A549 (cell line): ENCODE measurements at regions not wholly inside any gene's neighbourhood (a gene's known extent, or its start where the extent isn't known, plus 50 kb on each side); places are given as distances from the start of the nearest gene placed in this dataset.

Experiments
- ATAC-seq, 2 experiments: fragments of 200-7000 bp in 1 of 2; fragments of >200 bp in 1 of 2; cut with Nextera tagmentation in 1 of 2; cut with Tn5 transposase in 1 of 2; 3 replicates each; pipeline versions ENCODE4 v1.8.0 to v1.9.1; 2018 to 2020; ENCODE audit warnings: mild to moderate bottlenecking in 1 of 2, moderate library complexity in 1 of 2
- CTCF ChIA-PET: fragments of 300-600 bp; sonication (Branson Sonifier 250); formaldehyde crosslinking; extraction: SDS; loops from one replicate; lab custom pipeline; 2021; ENCODE audit warnings: antibody characterized with exemption, inconsistent platforms; lab: Yijun Ruan, JAX
- POLR2A ChIA-PET: fragments of 350-600 bp; formaldehyde crosslinking; extraction: SDS; loops from one replicate; lab custom pipeline; 2021; ENCODE audit warnings: antibody characterized with exemption, inconsistent platforms; lab: Yijun Ruan, JAX
- DNase-seq, 2 experiments: peaks; one replicate each; pipeline versions ENCODE4 v3.0.0 to v3.0.0-alpha.2; 2011 to 2016; ENCODE audit warnings: low read depth in 1 of 2, low spot score in 1 of 2
- FAIRE-seq: peaks from 2 replicates; lab custom pipeline; 2011; peaks lifted over from hg19 to GRCh38; lab: Jason Lieb, UNC
- H3K27ac ChIP-seq, 2 experiments: fragments of >200 bp; sonication (Bioruptor Twin); formaldehyde crosslinking; 3 replicates each; pipeline ENCODE4 v1.5.1; 2016 to 2017
- H3K4me1 ChIP-seq: fragments of >200 bp; sonication (Bioruptor Twin); formaldehyde crosslinking; 3 replicates; pipeline ENCODE4 v1.6.1; 2016
- H3K4me2 ChIP-seq: fragments of >200 bp; sonication (Bioruptor Twin); formaldehyde crosslinking; 3 replicates; pipeline ENCODE4 v1.6.1; 2016
- H3K4me3 ChIP-seq: fragments of >200 bp; sonication (Bioruptor Twin); formaldehyde crosslinking; 3 replicates; pipeline ENCODE4 v1.5.1; 2016
- H3K9me3 ChIP-seq: fragments of >200 bp; sonication (Bioruptor Twin); formaldehyde crosslinking; 3 replicates; pipeline ENCODE4 v1.6.1; 2016
- BHLHE40 ChIP-seq: IDR thresholded peaks from 2 replicates; pipeline ENCODE4 v1.6.1; 2012; ENCODE audit warnings: low read depth, low read length, inconsistent platforms
- CBX8 ChIP-seq: fragments of 200-600 bp; sonication (generic); IDR thresholded peaks from 2 replicates; pipeline ENCODE4 v1.6.1; 2016
- CHD4 ChIP-seq: fragments of 200-600 bp; sonication (generic); IDR thresholded peaks from 2 replicates; pipeline ENCODE4 v1.6.1; 2016; ENCODE audit warnings: antibody characterized with exemption, mild to moderate bottlenecking, borderline replicate concordance
- EHMT2 ChIP-seq: fragments of 200-600 bp; sonication (generic); IDR thresholded peaks from 2 replicates; pipeline ENCODE4 v1.6.1; 2016; ENCODE audit warnings: antibody characterized with exemption, low read depth, mild to moderate bottlenecking, moderate library complexity
- FOSB ChIP-seq: fragments of 250-450 bp; sonication (Bioruptor Pico); IDR thresholded peaks from 2 replicates; pipeline ENCODE4 v1.5.0; 2020; ENCODE audit warnings: mild to moderate bottlenecking, moderate library complexity
- GATA3 ChIP-seq: IDR thresholded peaks from 2 replicates; pipeline ENCODE4 v1.6.1; 2012; ENCODE audit warnings: borderline replicate concordance
- HMGXB4 ChIP-seq: fragments of 250-450 bp; sonication (Bioruptor Pico); IDR thresholded peaks from 2 replicates; pipeline ENCODE4 v1.5.0; 2021; ENCODE audit warnings: mild to moderate bottlenecking, moderate library complexity, borderline replicate concordance
- JUN ChIP-seq, 2 experiments: fragments of >200 bp; sonication (Bioruptor Twin); formaldehyde crosslinking; IDR thresholded peaks; 2 replicates in 1 of 2; 3 replicates in 1 of 2; pipeline ENCODE4 v1.6.1; 2016 to 2017
- NPAS2 ChIP-seq: fragments of 250-450 bp; sonication (Bioruptor Pico); IDR thresholded peaks from 2 replicates; pipeline ENCODE4 v1.8.0; 2022; ENCODE audit warnings: mild to moderate bottlenecking, moderate library complexity, borderline replicate concordance
- POLR2AphosphoS2 ChIP-seq: conservative IDR thresholded peaks from 2 replicates; pipeline ENCODE4 v1.6.1; 2012; ENCODE audit warnings: low read length, improper control_type of control experiment, inconsistent platforms
- RAD21 ChIP-seq, 2 experiments: fragments of >200 bp in 1 of 2; sonication (Bioruptor Twin) in 1 of 2; formaldehyde crosslinking in 1 of 2; IDR thresholded peaks in 1 of 2; conservative IDR thresholded peaks in 1 of 2; 2 replicates in 1 of 2; 3 replicates in 1 of 2; pipeline ENCODE4 v1.6.1; 2012 to 2018; ENCODE audit warnings: inconsistent platforms in 1 of 2
- RARB ChIP-seq: fragments of 250-450 bp; sonication (Bioruptor Pico); IDR thresholded peaks from 2 replicates; pipeline ENCODE4 v1.8.0; 2021; ENCODE audit warnings: mild to moderate bottlenecking, moderate library complexity
- RCOR1 ChIP-seq: fragments of 150-350 bp; IDR thresholded peaks from 2 replicates; pipeline ENCODE4 v1.6.1; 2014; ENCODE audit warnings: antibody characterized with exemption, low read length, low read depth
- RNF2 ChIP-seq: fragments of 200-600 bp; sonication (generic); IDR thresholded peaks from 2 replicates; pipeline ENCODE4 v1.6.1; 2016; ENCODE audit warnings: low read depth, mild to moderate bottlenecking, antibody characterized with exemption, moderate library complexity, borderline replicate concordance
- SMC3 ChIP-seq: fragments of >200 bp; sonication (Bioruptor Twin); formaldehyde crosslinking; IDR thresholded peaks from 3 replicates; pipeline ENCODE4 v1.6.1; 2018; ENCODE audit warnings: inconsistent platforms
- USF2 ChIP-seq: fragments of 450-650 bp; IDR thresholded peaks from 2 replicates; pipeline ENCODE4 v1.6.1; 2014; ENCODE audit warnings: antibody characterized with exemption
- ZC3H11A ChIP-seq: fragments of 450-650 bp; IDR thresholded peaks from 2 replicates; pipeline ENCODE4 v1.6.1; 2014; ENCODE audit warnings: antibody characterized with exemption, mild to moderate bottlenecking
- ZFP36 ChIP-seq: fragments of 450-650 bp; IDR thresholded peaks from 2 replicates; pipeline ENCODE4 v1.6.1; 2014; ENCODE audit warnings: borderline replicate concordance; ENCODE audit not compliant: partially characterized antibody
- ZNF302 ChIP-seq: fragments of 250-450 bp; sonication (Bioruptor Pico); IDR thresholded peaks from 2 replicates; pipeline ENCODE4 v1.9.0; 2021; ENCODE audit warnings: inconsistent platforms, mild to moderate bottlenecking, moderate library complexity
- ZSCAN20 ChIP-seq: fragments of 250-450 bp; sonication (Bioruptor Pico); IDR thresholded peaks from 2 replicates; pipeline ENCODE4 v1.8.0; 2022; ENCODE audit warnings: mild to moderate bottlenecking, moderate library complexity
- WGBS: methylation state at CpG from one replicate; pipeline ENCODE4 v1.1.6; 2017; ENCODE audit errors: missing lambda C conversion rate; 5-methylcytosine and 5-hydroxymethylcytosine counted together
- TF ChIP-seq, protein P1 (sequence below): fragments of >200 bp; sonication (Bioruptor Twin); formaldehyde crosslinking; IDR thresholded peaks from 2 replicates; pipeline ENCODE4 v1.6.1; 2016

- no peak for TF ChIP-seq RARB (CRISPR knock-in tag)
Measured at GRCh38 chr13:112236016-112236415, 140.1 kb upstream of the SPACA7 start (continued).

- CTCF ChIA-PET = no interaction called here
- 25% methylated on average over 8 of the region's 11 CpGs for WGBS
Measured at GRCh38 chr13:112236539-112237197, 139.5 kb upstream of the SPACA7 start.

GRCh38 chr13:112238436-112238995 is 137.6 kb upstream of the SPACA7 start:
- Histone ChIP-seq H3K9me3 (no peaks in the 10 kb centered on the region), H3K27ac (no peak overlapping the region), H3K4me2 (no peak overlapping the region), H3K4me3 (no peak overlapping the region), H3K4me1 (no peaks in the 10 kb centered on the region)
- CTCF ChIA-PET = no interaction called here
- FAIRE-seq (no peak), DNase-seq (no peak), ATAC-seq (no peak)
- TF ChIP-seq, protein P1, sequence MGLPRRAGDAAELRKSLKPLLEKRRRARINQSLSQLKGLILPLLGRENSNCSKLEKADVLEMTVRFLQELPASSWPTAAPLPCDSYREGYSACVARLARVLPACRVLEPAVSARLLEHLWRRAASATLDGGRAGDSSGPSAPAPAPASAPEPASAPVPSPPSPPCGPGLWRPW = no peak
- TF ChIP-seq SMC3 = no peak
- TF ChIP-seq CBX8 = no peak
- 20% methylated on average over 2 of the region's 18 CpGs for WGBS
- POLR2A ChIA-PET = no interaction called here

More at GRCh38 chr13:112236539-112237197, 139.5 kb upstream of the SPACA7 start:
- DNase-seq (no peak), ATAC-seq (no peak), FAIRE-seq (no peak)
- H3K27ac ChIP-seq = no peak overlapping the region
- no peak for TF ChIP-seq BHLHE40
- TF ChIP-seq NPAS2 (CRISPR knock-in tag) = no peak
- TF ChIP-seq EHMT2 = no peak
- no peak for TF ChIP-seq RNF2
- TF ChIP-seq JUN (IDR thresholded peaks at IDR 0.05) = no peak
- TF ChIP-seq CHD4 = no peak
- TF ChIP-seq RARB (CRISPR knock-in tag) = no peak
- H3K4me1 ChIP-seq = no peaks in the 10 kb centered on the region
- no peak overlapping the region for H3K4me3 ChIP-seq
- H3K9me3 ChIP-seq = no peaks in the 10 kb centered on the region
- POLR2A ChIA-PET = no interaction called here
- no peak overlapping the region for H3K4me2 ChIP-seq

- TF ChIP-seq USF2 = no peak
- TF ChIP-seq FOSB (CRISPR knock-in tag) = no peak
- TF ChIP-seq HMGXB4 = no peak
- TF ChIP-seq EHMT2 = no peak
- H3K4me3 ChIP-seq = no peak overlapping the region
- H3K27ac ChIP-seq = no peak overlapping the region
- 12% methylated on average over 1 of the region's 6 CpGs for WGBS
- no peak for ATAC-seq
- no peak overlapping the region for H3K4me2 ChIP-seq
- DNase-seq = no peak
- H3K9me3 ChIP-seq = no peaks in the 10 kb centered on the region
- no peaks in the 10 kb centered on the region for H3K4me1 ChIP-seq
- no peak for FAIRE-seq
- CTCF ChIA-PET = no interaction called here
- POLR2A ChIA-PET = no interaction called here
Measured at GRCh38 chr13:112240076-112240475, 136.1 kb upstream of the SPACA7 start.

- Histone ChIP-seq H3K27ac (no peak overlapping the region), H3K4me1 (no peaks in the 10 kb centered on the region), H3K4me2 (no peak overlapping the region), H3K4me3 (no peak overlapping the region), H3K9me3 (no peaks in the 10 kb centered on the region)
- DNase-seq (no peak), ATAC-seq (no peak), FAIRE-seq (no peak)
- ChIA-PET CTCF (no interaction called here), POLR2A (no interaction called here)
- WGBS = 68% methylated on average over 19 of the region's 20 CpGs
- no peak for TF ChIP-seq SMC3
- no peak for TF ChIP-seq ZFP36
- no peak for TF ChIP-seq RCOR1
- no peak for TF ChIP-seq ZC3H11A
- TF ChIP-seq, protein P1 = no peak
- no peak for TF ChIP-seq ZNF302 (CRISPR knock-in tag)
- no peak for TF ChIP-seq RAD21 (conservative IDR thresholded peaks at IDR 0.05 in 1 of 2, IDR thresholded peaks at IDR 0.05 in 1 of 2)
- no peak for TF ChIP-seq ZSCAN20 (CRISPR knock-in tag)
- no peak for TF ChIP-seq EHMT2
- TF ChIP-seq GATA3 = no peak
- no peak for TF ChIP-seq POLR2AphosphoS2
- no peak for TF ChIP-seq FOSB (CRISPR knock-in tag)
Measured at GRCh38 chr13:112241288-112241687, 134.9 kb upstream of the SPACA7 start.
